ENCODE measurements at regions not wholly inside any gene's neighbourhood (a gene's known extent, or its start where the extent isn't known, plus 50 kb on each side); places are given as distances from the start of the nearest gene placed in this dataset.

DNA sequence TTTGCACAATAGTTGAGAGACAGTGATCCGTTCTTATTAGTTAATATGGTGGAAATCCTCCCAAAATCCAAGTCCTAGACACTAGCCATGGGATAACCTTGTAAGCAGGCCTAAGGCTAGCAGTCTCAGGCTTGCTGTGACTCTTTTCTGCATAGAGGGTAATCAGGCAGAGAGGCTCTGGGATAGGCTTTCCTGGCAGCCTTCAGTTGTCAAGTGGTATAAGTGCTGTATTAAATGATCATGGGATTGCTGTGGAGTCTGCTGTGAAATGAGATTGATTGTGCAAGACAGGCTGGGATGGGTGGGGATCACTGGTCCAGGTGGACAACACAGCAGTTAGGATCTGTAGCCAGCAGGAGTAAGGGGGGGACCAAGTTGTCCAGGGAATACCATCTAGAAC lies 416.4 kb downstream of the TLE4 start:
- DNase-seq (ENCODE audit: extremely low spot score) = no peak
- POLR2A ChIA-PET = no interaction called here
- CTCF ChIA-PET = no interaction called here
- TF ChIP-seq, protein P1, sequence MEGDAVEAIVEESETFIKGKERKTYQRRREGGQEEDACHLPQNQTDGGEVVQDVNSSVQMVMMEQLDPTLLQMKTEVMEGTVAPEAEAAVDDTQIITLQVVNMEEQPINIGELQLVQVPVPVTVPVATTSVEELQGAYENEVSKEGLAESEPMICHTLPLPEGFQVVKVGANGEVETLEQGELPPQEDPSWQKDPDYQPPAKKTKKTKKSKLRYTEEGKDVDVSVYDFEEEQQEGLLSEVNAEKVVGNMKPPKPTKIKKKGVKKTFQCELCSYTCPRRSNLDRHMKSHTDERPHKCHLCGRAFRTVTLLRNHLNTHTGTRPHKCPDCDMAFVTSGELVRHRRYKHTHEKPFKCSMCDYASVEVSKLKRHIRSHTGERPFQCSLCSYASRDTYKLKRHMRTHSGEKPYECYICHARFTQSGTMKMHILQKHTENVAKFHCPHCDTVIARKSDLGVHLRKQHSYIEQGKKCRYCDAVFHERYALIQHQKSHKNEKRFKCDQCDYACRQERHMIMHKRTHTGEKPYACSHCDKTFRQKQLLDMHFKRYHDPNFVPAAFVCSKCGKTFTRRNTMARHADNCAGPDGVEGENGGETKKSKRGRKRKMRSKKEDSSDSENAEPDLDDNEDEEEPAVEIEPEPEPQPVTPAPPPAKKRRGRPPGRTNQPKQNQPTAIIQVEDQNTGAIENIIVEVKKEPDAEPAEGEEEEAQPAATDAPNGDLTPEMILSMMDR (IDR thresholded peaks at IDR 0.05; ENCODE audit: control extremely low read depth, extremely low read depth, low read depth, missing control alignments) = no peak

DNA sequence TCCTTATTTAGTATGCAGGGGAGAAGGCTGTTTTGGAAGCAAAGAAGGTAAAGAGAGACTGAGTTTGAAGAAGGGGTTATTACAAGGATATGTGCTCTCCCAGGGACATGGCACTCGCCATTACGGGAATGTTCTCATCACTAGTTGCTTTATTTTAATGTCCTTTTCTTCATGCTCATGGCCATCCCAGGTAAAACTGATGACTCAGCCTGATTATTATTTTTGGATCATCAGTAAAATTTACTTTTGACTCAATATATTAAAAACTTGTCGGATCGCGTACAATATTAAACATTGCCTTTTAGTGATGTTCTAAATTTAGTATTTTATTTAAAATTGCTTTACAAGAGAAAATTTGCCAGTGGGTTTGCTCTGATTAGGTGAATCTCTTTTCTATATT lies 414.7 kb downstream of the TLE4 start:
- TF ChIP-seq, protein P1 (IDR thresholded peaks at IDR 0.05; ENCODE audit: control extremely low read depth, extremely low read depth, low read depth, missing control alignments) = no peak
- no peak for DNase-seq (ENCODE audit: extremely low spot score)
- ChIA-PET CTCF (no interaction called here), POLR2A (no interaction called here)

DNA sequence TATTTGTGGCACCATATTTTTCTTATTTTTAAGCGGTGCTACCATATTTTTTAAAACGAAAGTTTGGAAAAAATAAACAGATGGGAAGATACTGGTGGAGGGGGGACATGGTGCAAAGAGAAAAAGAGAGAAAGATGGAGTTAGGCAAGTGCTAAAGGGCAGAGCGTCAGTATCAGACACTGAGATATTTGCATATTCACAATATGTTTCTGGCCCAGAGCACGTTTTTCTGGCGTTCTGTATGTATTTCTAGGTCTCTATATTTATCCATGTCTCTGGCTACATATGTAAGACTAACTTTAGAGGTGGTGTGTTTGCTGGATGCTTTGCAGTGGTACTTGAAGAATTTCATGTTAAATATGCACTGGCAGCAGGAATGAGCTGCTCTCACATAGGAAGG lies 414.0 kb downstream of the TLE4 start:
- no peak for DNase-seq (ENCODE audit: extremely low spot score)
- TF ChIP-seq, protein P1 (IDR thresholded peaks at IDR 0.05; ENCODE audit: control extremely low read depth, extremely low read depth, low read depth, missing control alignments) = no peak
- ChIA-PET CTCF (no interaction called here), POLR2A (no interaction called here)

DNA sequence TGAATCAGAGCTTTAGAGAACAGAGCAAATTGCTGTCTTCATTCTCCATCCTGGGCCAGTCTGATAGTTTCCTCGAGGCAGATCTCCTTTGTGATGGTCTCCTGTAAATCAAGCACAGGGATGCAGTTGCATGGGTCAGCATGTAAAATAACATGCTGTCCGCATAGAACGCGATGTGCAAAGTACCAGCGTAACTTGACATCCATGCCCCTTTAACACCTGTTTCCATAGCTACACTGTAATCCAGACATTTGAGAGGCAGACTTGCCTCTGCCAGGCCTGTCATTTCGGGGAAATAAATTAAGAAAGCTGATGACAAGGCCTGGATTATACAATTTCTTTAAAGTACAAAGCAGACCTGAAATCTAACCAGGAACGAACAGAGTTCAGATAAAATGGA lies 413.5 kb downstream of the TLE4 start:
- ChIA-PET CTCF (no interaction called here), POLR2A (no interaction called here)
- TF ChIP-seq, protein P1 (IDR thresholded peaks at IDR 0.05; ENCODE audit: control extremely low read depth, extremely low read depth, low read depth, missing control alignments) = no peak
- DNase-seq (ENCODE audit: extremely low spot score) = no peak

DNA sequence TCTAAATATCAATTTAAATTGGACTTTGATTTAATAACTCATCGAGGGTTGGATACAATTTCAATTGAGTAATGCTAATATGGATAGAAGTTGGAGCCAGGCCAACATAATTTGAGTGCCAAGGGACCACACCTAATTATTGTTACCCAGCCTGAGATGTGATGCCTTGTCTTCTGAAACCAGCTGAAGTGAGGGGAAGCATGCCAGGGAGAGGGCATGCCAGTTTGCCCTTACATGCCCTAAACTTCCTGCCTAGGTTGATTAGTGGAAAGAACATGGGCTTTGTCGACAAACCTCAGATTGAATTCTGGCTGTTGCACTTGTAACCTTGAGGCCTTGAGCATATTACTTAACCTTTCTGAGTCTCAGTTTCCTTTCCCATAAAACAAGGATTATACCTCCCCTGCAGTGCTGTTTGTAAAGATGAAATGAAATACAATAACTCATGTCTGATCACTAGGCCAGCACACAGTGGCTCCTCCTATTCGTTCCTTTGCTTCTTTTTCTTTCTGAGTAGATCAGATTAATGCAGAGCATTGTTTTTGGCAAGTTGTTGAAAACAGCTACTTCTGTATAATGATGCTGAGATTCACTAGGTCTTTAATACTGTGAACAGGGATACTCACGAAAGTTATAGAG lies 412.8 kb downstream of the TLE4 start:
- DNase-seq (ENCODE audit: extremely low spot score) = no peak
- TF ChIP-seq, protein P1 (IDR thresholded peaks at IDR 0.05; ENCODE audit: control extremely low read depth, extremely low read depth, low read depth, missing control alignments) = no peak
- ChIA-PET POLR2A (no interaction called here), CTCF (no interaction called here)

DNA sequence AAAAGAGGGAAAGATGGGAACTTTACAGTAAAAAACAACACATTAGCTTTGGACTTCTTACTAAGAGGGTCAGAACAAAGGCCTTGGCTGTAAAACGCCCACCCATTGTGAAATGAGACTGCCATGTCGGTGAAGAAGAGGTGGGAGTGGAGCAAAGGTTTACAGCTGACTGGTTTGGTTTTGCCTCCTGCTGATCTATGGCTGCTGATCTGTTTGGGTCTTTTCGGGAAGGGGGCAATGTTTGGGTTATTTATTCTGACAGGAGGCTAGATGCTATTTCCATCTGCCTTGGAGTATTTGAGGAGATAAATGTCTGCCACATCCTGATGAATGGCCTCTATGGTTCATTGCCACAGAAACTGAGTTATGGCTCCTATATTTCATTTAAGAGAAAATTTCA lies 408.7 kb downstream of the TLE4 start:
- TF ChIP-seq, protein P1 (IDR thresholded peaks at IDR 0.05; ENCODE audit: control extremely low read depth, extremely low read depth, low read depth, missing control alignments) = no peak
- ChIA-PET POLR2A (no interaction called here), CTCF (interaction anchor here (2.5 kb wide), 1 partner anchor 10 kb away, joined by 6 read pairs; no protein-coding TSS in a partner anchor)
- no peak for DNase-seq (ENCODE audit: extremely low spot score)

Data from GM10248 (cell line).